Ishikawa (cell line): ENCODE measurements at regions not wholly inside any gene's neighbourhood (a gene's known extent, or its start where the extent isn't known, plus 50 kb on each side); places are given as distances from the start of the nearest gene placed in this dataset.

ENCODE experiments used
- CREB1 ChIP-seq: IDR thresholded peaks from 2 replicates; pipeline ENCODE4 v1.6.1; 2012; ENCODE audit warnings: low read depth
- RAD21 ChIP-seq: IDR thresholded peaks from 2 replicates; pipeline ENCODE4 v1.6.1; 2012; ENCODE audit warnings: low read depth

DNA sequence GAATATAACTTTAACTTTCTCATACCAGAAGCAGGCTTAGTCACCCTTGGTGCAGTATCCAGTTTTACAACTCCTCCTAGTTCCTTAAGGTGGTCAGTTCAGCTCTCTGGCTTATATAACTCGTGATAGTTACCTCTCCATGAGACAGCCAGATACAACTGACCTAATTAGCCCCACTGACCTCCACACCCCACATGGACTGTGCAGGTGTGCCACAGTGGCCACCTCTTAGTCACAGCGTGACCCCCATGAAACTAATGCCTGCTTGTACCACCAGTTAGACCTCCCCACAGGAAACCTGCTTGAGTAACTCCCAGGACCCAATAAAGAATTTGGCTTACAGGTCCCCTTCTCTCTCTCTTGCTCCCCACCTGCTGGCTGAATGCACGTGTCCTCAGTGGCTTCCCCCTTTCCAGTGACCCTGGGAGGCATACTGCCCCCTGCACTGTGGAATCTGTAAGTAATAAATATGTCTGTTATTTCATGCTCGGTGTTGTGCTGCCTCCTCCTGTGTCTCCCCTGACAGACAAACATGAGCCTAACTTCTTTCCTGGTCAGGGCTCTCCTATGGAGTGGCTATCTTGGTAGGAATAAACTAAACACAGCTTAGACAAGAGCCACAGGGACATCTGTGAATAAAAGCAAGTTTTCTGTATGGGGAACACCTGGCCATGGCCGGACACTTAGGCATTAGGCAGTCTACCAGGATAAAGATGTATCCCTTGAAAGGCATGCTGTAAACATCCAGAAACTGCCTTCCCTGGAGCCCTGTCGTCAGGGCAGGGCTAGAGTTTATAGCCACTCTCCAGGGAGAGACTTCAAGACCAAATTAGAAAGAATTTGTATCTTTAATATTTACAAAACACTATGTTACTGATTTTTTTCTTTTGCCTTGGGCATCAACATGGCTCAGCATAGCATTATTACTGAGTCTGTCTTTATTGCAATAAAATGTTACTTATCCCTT is 209.7 kb upstream of the BOD1L1 start:
- no peak for TF ChIP-seq RAD21
- TF ChIP-seq CREB1, result no peak
